GM12878 (cell line): ENCODE measurements at regions not wholly inside any gene's neighbourhood (a gene's known extent, or its start where the extent isn't known, plus 50 kb on each side); places are given as distances from the start of the nearest gene placed in this dataset.

Experiments used
- ATAC-seq: fragments of 200-7000 bp; cut with Tn5 transposase; 3 replicates; pipeline ENCODE4 v1.9.1; 2020; ENCODE audit warnings: mild to moderate bottlenecking, moderate library complexity
- BruUV-seq: library from RNA; stranded (reverse); fragments of 400-500 nt; replicated peaks from 2 replicates; lab custom pipeline; 2021; lab: Mats Ljungman, UMichigan
- CTCF ChIA-PET: fragments of 300-600 bp; sonication (Branson Sonifier 250); formaldehyde crosslinking; extraction: SDS; loops from one replicate; lab custom pipeline; 2021; ENCODE audit warnings: inconsistent platforms; lab: Yijun Ruan, JAX
- POLR2A ChIA-PET: fragments of 350-600 bp; formaldehyde crosslinking; extraction: SDS; loops from one replicate; lab custom pipeline; 2021; ENCODE audit warnings: inconsistent platforms; lab: Charles Lee
- RAD21 ChIA-PET: fragments of 300-600 bp; sonication (Branson Sonifier 250); formaldehyde crosslinking; loops from one replicate; lab custom pipeline; 2023; ENCODE audit warnings: antibody characterized with exemption; ENCODE audit not compliant: unreplicated experiment; lab: Charles Lee
- SMC1A ChIA-PET: fragments of 300-600 bp; sonication (Branson Sonifier 250); formaldehyde crosslinking; loops from one replicate; lab custom pipeline; 2023; ENCODE audit not compliant: unreplicated experiment, uncharacterized antibody; lab: Charles Lee
- DNase-seq: peaks from one replicate; pipeline ENCODE4 v3.0.0-alpha.2; 2011; ENCODE audit warnings: low read depth, low spot score
- FAIRE-seq: peaks from 3 replicates; lab custom pipeline; 2011; peaks lifted over from hg19 to GRCh38; lab: Jason Lieb, UNC
- H2AFZ ChIP-seq: 2 replicates; pipeline ENCODE4 v1.6.0; 2011; ENCODE audit warnings: low read depth, low read length, control low read depth; ENCODE audit not compliant: control insufficient read depth
- H3K27ac ChIP-seq: 2 replicates; pipeline ENCODE4 v1.5.1; 2011; ENCODE audit warnings: control low read depth; ENCODE audit not compliant: control insufficient read depth, insufficient read depth
- H3K27me3 ChIP-seq, 2 experiments: replicated peaks in 1 of 2; 2 replicates each; pipeline versions ENCODE4 v1.6.0 to v1.6.1; 2011; ENCODE audit warnings: low read length in 1 of 2; ENCODE audit not compliant: control insufficient read depth in 2 of 2, insufficient read depth in 2 of 2
- H3K36me3 ChIP-seq, 2 experiments: 2 replicates each; pipeline ENCODE4 v1.5.1; 2011; ENCODE audit warnings: low read length in 1 of 2; ENCODE audit not compliant: control insufficient read depth in 2 of 2, insufficient read depth in 2 of 2
- H3K4me1 ChIP-seq: 2 replicates; pipeline ENCODE4 v1.6.1; 2011; ENCODE audit warnings: mild to moderate bottlenecking, low read length, moderate library complexity, mixed read lengths; ENCODE audit not compliant: control insufficient read depth, insufficient read depth
- H3K4me2 ChIP-seq: 2 replicates; pipeline ENCODE4 v1.6.0; 2011; ENCODE audit warnings: control low read depth; ENCODE audit not compliant: control insufficient read depth, insufficient read depth
- H3K4me3 ChIP-seq: fragments of 200-600 bp; sonication (generic); 2 replicates; pipeline ENCODE4 v1.5.1; 2016
- H3K79me2 ChIP-seq: 2 replicates; pipeline ENCODE4 v1.6.0; 2011; ENCODE audit warnings: low read length; ENCODE audit not compliant: control insufficient read depth, insufficient read depth
- H3K9ac ChIP-seq: 2 replicates; pipeline ENCODE4 v1.8.0; 2011; ENCODE audit warnings: low read length, control low read depth, mixed read lengths; ENCODE audit not compliant: control insufficient read depth, insufficient read depth
- H3K9me3 ChIP-seq: replicated peaks from 3 replicates; pipeline ENCODE4 v1.5.1; 2011; ENCODE audit warnings: mild to moderate bottlenecking, low read length; ENCODE audit not compliant: control insufficient read depth, insufficient read depth
- H4K20me1 ChIP-seq: 2 replicates; pipeline ENCODE4 v1.6.0; 2011; ENCODE audit not compliant: control insufficient read depth, insufficient read depth
- NFYA ChIP-seq: IDR thresholded peaks from 2 replicates; pipeline ENCODE4 v1.6.1; 2011; ENCODE audit warnings: low read depth, mild to moderate bottlenecking, low read length, improper control_type of control experiment, borderline replicate concordance
- PAX8 ChIP-seq: fragments of 450-650 bp; IDR thresholded peaks from 2 replicates; pipeline ENCODE4 v1.6.1; 2017; ENCODE audit warnings: mild to moderate bottlenecking, moderate library complexity
- STAT1 ChIP-seq: fragments of 450-650 bp; conservative IDR thresholded peaks from 2 replicates; pipeline ENCODE4 v1.6.1; 2014; ENCODE audit warnings: antibody characterized with exemption, mild to moderate bottlenecking
- ZNF384 ChIP-seq: IDR thresholded peaks from 2 replicates; pipeline ENCODE4 v1.6.1; 2012; ENCODE audit warnings: low read depth, mild to moderate bottlenecking, low read length, improper control_type of control experiment, borderline replicate concordance
- WGBS: methylation state at CpG from one replicate; pipeline ENCODE4 v1.1.6; 2016; ENCODE audit warnings: low lambda C conversion rate; ENCODE audit not compliant: insufficient replicate concordance, insufficient coverage; ENCODE audit errors: missing lambda C conversion rate; 5-methylcytosine and 5-hydroxymethylcytosine counted together
- in situ Hi-C: fragments of 300-500 bp; cut with MboI; formaldehyde crosslinking; loops from 9 replicates; pipeline ENCODE4 v1.14.3; 2018; ENCODE audit warnings: mixed read lengths
- intact Hi-C: fragments of 100-400 bp; cut with micrococcal nuclease; formaldehyde crosslinking; loops from one replicate; pipeline ENCODE4 v1.14.2; 2022; ENCODE audit not compliant: unreplicated experiment
- TF ChIP-seq, protein P1 (sequence below): fragments of 450-650 bp; IDR thresholded peaks from 2 replicates; pipeline ENCODE4 v1.6.1; 2014; ENCODE audit warnings: mild to moderate bottlenecking
- TF ChIP-seq, protein P2 (sequence below): IDR thresholded peaks from 2 replicates; pipeline ENCODE4 v1.6.1; 2012; ENCODE audit warnings: low read depth, low read length, improper control_type of control experiment

DNA sequence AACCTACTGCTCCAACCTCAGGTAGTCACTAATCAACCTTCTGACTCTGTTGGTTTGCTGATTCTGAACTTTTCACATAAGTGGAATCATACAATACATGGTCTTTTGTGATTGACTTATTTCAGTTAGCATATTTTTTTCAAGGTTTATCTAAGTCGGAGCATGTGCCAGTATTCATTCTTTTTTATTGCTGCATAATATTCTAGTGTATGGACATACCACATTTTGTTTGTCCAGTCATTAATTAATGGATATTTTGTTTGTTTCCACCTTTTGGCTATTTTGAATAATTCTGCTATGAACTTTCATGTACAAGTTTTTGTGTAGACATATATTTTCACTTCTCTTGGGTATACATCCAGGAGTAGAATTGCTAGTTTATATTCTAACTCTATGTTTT, 53.0 kb upstream of the LRRN2 start:
- WGBS, result 52% methylated on average over 1 of the region's 1 CpG
- RAD21 ChIA-PET, result no interaction called here
- CTCF ChIA-PET, result interaction anchor here (1.4 to 2.8 kb wide), 2 partner anchors 9 to 69 kb away, joined by 5 to 14 read pairs; no protein-coding TSS in a partner anchor
- no TSS peak for BruUV-seq
- H4K20me1 ChIP-seq, result no peaks in the 10 kb centered on the region
- no peaks in the 10 kb centered on the region for H3K36me3 ChIP-seq
- no peak overlapping the region for H3K27ac ChIP-seq
- FAIRE-seq (no peak), ATAC-seq (no peak), DNase-seq (no peak)
- no peak overlapping the region for H3K4me3 ChIP-seq
- in situ Hi-C loops, result no loop called here
- POLR2A ChIA-PET, result no interaction called here
- H3K27me3 ChIP-seq, result no peaks in the 10 kb centered on the region
- intact Hi-C loops, result no loop called here
- H3K79me2 ChIP-seq, result no peaks in the 10 kb centered on the region
- TF ChIP-seq, protein P1, sequence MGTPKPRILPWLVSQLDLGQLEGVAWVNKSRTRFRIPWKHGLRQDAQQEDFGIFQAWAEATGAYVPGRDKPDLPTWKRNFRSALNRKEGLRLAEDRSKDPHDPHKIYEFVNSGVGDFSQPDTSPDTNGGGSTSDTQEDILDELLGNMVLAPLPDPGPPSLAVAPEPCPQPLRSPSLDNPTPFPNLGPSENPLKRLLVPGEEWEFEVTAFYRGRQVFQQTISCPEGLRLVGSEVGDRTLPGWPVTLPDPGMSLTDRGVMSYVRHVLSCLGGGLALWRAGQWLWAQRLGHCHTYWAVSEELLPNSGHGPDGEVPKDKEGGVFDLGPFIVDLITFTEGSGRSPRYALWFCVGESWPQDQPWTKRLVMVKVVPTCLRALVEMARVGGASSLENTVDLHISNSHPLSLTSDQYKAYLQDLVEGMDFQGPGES, result no peak
- TF ChIP-seq ZNF384 (no peak), STAT1 (no peak), NFYA (no peak), PAX8 (no peak)
- TF ChIP-seq, protein P2, sequence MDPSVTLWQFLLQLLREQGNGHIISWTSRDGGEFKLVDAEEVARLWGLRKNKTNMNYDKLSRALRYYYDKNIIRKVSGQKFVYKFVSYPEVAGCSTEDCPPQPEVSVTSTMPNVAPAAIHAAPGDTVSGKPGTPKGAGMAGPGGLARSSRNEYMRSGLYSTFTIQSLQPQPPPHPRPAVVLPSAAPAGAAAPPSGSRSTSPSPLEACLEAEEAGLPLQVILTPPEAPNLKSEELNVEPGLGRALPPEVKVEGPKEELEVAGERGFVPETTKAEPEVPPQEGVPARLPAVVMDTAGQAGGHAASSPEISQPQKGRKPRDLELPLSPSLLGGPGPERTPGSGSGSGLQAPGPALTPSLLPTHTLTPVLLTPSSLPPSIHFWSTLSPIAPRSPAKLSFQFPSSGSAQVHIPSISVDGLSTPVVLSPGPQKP, result no peak
- no peaks in the 10 kb centered on the region for H3K4me1 ChIP-seq
- no peak overlapping the region for H3K9ac ChIP-seq
- SMC1A ChIA-PET, result interaction anchor here (1.1 to 1.2 kb wide), 2 partner anchors 15 to 16 kb away, joined by 3 read pairs; no protein-coding TSS in a partner anchor
- H3K9me3 ChIP-seq, result no peaks in the 10 kb centered on the region; the same call in 1 of the 3 replicates
- no peak overlapping the region for H2AFZ ChIP-seq
- no peak overlapping the region for H3K4me2 ChIP-seq
